Amygdala (tissue), 56 donors: ENCODE measurements at regions not wholly inside any gene's neighbourhood (a gene's known extent, or its start where the extent isn't known, plus 50 kb on each side); places are given as distances from the start of the nearest gene placed in this dataset.

Experiments
- DNase-seq, 56 donors: peaks; one replicate each; lab custom pipeline; 2025; lab: John Stamatoyannopoulos, UW

GRCh38 chr10:78727728-78728127, 341.0 kb upstream of the ZMIZ1 start:
- DNase-seq = peak in 9 of 56 donors; percentile 6 to 61 (median 29)

GRCh38 chr10:78728176-78728575, 340.6 kb upstream of the ZMIZ1 start:
- DNase-seq = no peak

- no peak for DNase-seq
These were observed 339.4 kb upstream of the ZMIZ1 start for GRCh38 chr10:78729366-78729765.

- no peak for DNase-seq
These were observed 339.0 kb upstream of the ZMIZ1 start for GRCh38 chr10:78729800-78730199.

GRCh38 chr10:78730754-78731153, 338.0 kb upstream of the ZMIZ1 start:
- no peak for DNase-seq

GRCh38 chr10:78731675-78732074, 337.1 kb upstream of the ZMIZ1 start:
- no peak for DNase-seq

GRCh38 chr10:78732381-78732780, 336.4 kb upstream of the ZMIZ1 start:
- DNase-seq = no peak

- DNase-seq = no peak
These were observed 331.7 kb upstream of the ZMIZ1 start for GRCh38 chr10:78736926-78737630.

- DNase-seq = no peak
These were observed 330.6 kb upstream of the ZMIZ1 start for GRCh38 chr10:78737883-78738856.

- no peak for DNase-seq
These were observed 329.9 kb upstream of the ZMIZ1 start for GRCh38 chr10:78738861-78739260.

- DNase-seq = no peak
These were observed 329.2 kb upstream of the ZMIZ1 start for GRCh38 chr10:78739444-78740053.

- no peak for DNase-seq
These were observed 327.5 kb upstream of the ZMIZ1 start for GRCh38 chr10:78740976-78741915.

- no peak for DNase-seq
These were observed 326.4 kb upstream of the ZMIZ1 start for GRCh38 chr10:78742406-78742729.

- no peak for DNase-seq
These were observed 325.8 kb upstream of the ZMIZ1 start for GRCh38 chr10:78742730-78743615.

GRCh38 chr10:78744056-78744455, 324.7 kb upstream of the ZMIZ1 start:
- no peak for DNase-seq

GRCh38 chr10:78744491-78745090, 324.2 kb upstream of the ZMIZ1 start:
- DNase-seq = no peak

GRCh38 chr10:78745441-78745840, 323.3 kb upstream of the ZMIZ1 start:
- DNase-seq = no peak

GRCh38 chr10:78746155-78746763, 322.5 kb upstream of the ZMIZ1 start:
- no peak for DNase-seq
